ENCODE measurements at regions not wholly inside any gene's neighbourhood (a gene's known extent, or its start where the extent isn't known, plus 50 kb on each side); places are given as distances from the start of the nearest gene placed in this dataset.

DNA sequence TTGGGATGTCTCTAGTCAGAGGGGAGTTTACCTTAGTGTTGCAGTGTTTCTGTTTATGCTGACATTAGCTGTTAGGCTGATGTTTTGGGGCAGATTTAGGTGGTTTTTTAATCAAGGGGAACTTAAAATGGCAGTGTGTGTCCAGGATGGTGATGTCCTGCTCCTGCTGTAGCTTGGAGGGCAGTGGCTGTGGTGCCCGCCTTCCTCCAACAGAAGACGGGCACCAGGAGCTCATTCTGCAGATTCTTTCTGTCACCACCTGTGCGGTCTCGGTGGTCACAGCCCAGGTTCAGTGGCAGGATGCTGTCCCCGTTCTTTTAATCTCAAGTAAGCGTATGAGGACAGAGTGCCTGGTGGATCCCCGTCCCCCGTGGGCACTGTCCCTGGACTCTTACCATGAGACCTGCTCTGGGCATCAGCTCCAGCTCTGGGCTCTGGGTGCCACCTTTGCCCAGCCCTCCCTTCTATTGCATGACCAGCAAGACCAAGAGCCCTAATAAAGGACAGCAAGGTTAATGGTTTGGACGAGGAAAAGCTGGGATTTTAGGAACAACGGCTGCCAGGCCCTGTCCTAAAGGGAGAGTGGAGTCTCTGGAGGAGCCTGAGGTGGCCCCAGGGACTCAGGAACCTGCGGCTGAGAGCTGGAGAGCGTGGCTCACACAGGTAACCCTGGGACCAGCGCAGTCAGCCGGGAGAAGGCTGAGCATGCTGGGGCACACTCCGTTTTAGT is 217.3 kb downstream of the ERMARD start:
- no peaks in the 10 kb centered on the region for H3K4me1 ChIP-seq
- TF ChIP-seq, protein P1, sequence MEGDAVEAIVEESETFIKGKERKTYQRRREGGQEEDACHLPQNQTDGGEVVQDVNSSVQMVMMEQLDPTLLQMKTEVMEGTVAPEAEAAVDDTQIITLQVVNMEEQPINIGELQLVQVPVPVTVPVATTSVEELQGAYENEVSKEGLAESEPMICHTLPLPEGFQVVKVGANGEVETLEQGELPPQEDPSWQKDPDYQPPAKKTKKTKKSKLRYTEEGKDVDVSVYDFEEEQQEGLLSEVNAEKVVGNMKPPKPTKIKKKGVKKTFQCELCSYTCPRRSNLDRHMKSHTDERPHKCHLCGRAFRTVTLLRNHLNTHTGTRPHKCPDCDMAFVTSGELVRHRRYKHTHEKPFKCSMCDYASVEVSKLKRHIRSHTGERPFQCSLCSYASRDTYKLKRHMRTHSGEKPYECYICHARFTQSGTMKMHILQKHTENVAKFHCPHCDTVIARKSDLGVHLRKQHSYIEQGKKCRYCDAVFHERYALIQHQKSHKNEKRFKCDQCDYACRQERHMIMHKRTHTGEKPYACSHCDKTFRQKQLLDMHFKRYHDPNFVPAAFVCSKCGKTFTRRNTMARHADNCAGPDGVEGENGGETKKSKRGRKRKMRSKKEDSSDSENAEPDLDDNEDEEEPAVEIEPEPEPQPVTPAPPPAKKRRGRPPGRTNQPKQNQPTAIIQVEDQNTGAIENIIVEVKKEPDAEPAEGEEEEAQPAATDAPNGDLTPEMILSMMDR (IDR thresholded peaks at IDR 0.05), result no peak
- no peak overlapping the region for H3K4me2 ChIP-seq (ENCODE audit: low read length)
- no peaks in the 10 kb centered on the region for H3K27me3 ChIP-seq (ENCODE audit: control insufficient read depth, insufficient read depth, low read length)
- H3K9ac ChIP-seq, result no peak overlapping the region
- H3K4me3 ChIP-seq (ENCODE audit: low read depth, low read length), result no peak overlapping the region
- H2AFZ ChIP-seq, result no peak overlapping the region
- H3K9me3 ChIP-seq (ENCODE audit: control insufficient read depth, low read length), result no peaks in the 10 kb centered on the region
- H3K36me3 ChIP-seq (ENCODE audit: control insufficient read depth, insufficient read depth, low read length), result no peaks in the 10 kb centered on the region
- H3K79me2 ChIP-seq, result no peaks in the 10 kb centered on the region
- H3K27ac ChIP-seq, result no peak overlapping the region

DNA sequence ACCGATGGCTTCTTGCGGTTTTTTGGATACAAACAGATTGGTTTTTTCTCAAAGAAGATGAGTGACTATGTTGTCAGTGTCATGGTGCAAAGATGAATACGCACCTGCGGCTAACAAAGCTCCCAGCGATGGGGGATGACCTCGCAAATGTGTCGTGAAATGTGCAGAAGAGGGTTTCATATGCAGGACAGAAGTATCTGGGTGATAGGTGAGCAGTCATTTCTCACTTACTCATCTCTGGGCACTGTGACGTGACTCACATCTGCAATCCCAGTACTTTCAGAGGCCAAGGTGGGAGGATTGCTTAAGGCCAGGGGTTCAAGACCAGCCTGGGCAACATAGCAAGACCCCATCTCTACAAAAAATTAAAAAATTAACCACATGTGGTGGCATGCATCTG is 216.3 kb downstream of the ERMARD start:
- Histone ChIP-seq H3K4me1 (no peaks in the 10 kb centered on the region), H3K4me3 (ENCODE audit: low read depth, low read length) (no peak overlapping the region), H3K36me3 (ENCODE audit: control insufficient read depth, insufficient read depth, low read length) (no peaks in the 10 kb centered on the region), H3K4me2 (ENCODE audit: low read length) (no peak overlapping the region), H3K79me2 (no peaks in the 10 kb centered on the region), H3K27me3 (ENCODE audit: control insufficient read depth, insufficient read depth, low read length) (no peaks in the 10 kb centered on the region), H2AFZ (no peak overlapping the region), H3K9me3 (ENCODE audit: control insufficient read depth, low read length) (no peaks in the 10 kb centered on the region), H3K27ac (no peak overlapping the region), H3K9ac (no peak overlapping the region)
- TF ChIP-seq, protein P1 (IDR thresholded peaks at IDR 0.05), result no peak

DNA sequence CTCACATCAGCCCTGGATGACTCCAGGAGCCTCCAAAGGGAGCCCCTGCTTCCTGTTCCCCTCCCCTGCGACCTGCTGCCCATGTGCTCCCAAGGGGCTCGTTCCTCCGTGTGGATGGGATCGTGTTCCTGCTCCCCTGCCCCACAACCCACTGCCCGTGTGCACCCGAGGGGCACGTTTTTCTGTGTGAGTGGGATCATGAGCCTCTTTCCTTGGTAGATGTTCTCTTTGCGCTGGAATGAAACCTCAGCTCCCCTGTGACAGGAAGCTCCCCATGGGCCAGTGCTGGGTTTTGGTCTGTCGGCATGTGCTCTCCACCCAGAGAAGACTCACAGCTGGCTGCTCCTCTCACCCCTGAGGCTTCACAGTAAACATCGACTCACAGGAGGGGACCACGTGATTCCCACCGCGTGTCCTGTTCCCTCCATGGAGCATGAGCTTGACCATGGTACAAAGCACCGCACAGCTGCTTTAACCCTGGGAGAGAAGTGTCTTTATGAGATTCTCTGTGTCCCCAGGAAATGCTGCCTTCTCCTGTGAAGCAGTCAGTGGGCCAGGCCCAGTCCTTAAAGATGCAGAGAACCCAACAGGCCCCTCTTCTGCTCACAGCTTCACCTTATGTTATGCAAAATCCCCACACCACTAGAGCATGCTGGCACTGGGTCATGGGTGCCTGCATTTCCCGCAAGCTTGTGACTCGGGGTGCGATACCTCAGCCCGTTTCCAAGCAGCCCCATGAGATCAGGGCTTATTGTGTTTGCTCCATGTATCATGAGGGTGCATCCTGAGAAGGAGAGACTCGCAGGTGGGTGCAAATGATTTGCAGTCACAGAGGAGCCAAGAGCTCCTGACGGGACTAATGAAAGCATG is 215.1 kb downstream of the ERMARD start:
- H3K9ac ChIP-seq, result no peak overlapping the region
- no peak overlapping the region for H3K27ac ChIP-seq
- no peaks in the 10 kb centered on the region for H3K4me1 ChIP-seq
- H3K4me2 ChIP-seq (ENCODE audit: low read length), result no peak overlapping the region
- H3K4me3 ChIP-seq (ENCODE audit: low read depth, low read length), result no peak overlapping the region
- no peaks in the 10 kb centered on the region for H3K27me3 ChIP-seq (ENCODE audit: control insufficient read depth, insufficient read depth, low read length)
- no peaks in the 10 kb centered on the region for H3K9me3 ChIP-seq (ENCODE audit: control insufficient read depth, low read length)
- H3K36me3 ChIP-seq (ENCODE audit: control insufficient read depth, insufficient read depth, low read length), result no peaks in the 10 kb centered on the region
- TF ChIP-seq, protein P1 (IDR thresholded peaks at IDR 0.05), result no peak
- H2AFZ ChIP-seq, result no peak overlapping the region
- H3K79me2 ChIP-seq, result no peaks in the 10 kb centered on the region

DNA sequence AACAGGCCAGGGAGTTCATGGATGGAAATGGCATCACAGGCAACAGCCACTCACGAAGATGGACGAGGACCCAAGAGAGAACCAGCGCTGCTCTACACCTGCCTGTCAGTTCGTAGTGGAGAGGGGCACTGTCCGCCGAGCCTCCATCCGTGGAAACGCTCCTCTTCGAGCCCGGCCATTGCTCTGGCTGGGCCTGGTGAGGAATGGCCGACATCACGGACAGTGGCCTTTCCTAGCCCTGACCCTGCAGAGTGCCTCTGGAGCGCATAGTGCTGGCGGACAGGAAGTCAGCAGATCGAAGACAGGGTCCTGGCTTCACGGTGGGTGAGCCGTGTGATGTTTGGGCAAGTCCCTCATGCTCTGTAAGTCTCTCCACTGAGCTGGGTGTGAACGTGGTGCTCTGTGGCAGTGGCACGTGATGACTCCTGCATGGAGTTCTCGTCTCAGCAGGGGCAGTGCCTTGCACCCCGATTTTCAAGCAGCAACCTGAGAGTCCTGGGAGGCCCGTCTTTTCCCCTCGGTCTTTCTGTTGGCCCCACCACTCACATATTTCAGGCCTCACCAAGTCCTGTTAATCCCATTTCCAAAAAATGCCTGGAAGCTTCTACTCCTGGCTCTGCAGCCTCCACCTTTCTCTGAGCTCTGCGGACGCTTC is 214.4 kb downstream of the ERMARD start:
- Histone ChIP-seq H3K36me3 (ENCODE audit: control insufficient read depth, insufficient read depth, low read length) (no peaks in the 10 kb centered on the region), H3K4me2 (ENCODE audit: low read length) (no peak overlapping the region), H3K27ac (no peak overlapping the region), H3K9ac (no peak overlapping the region), H3K9me3 (ENCODE audit: control insufficient read depth, low read length) (no peaks in the 10 kb centered on the region), H3K27me3 (ENCODE audit: control insufficient read depth, insufficient read depth, low read length) (no peaks in the 10 kb centered on the region), H2AFZ (no peak overlapping the region), H3K4me1 (no peaks in the 10 kb centered on the region), H3K79me2 (no peaks in the 10 kb centered on the region), H3K4me3 (ENCODE audit: low read depth, low read length) (no peak overlapping the region)
- TF ChIP-seq, protein P1 (IDR thresholded peaks at IDR 0.05), result no peak
